AG10803 (cell line): ENCODE measurements at regions not wholly inside any gene's neighbourhood (a gene's known extent, or its start where the extent isn't known, plus 50 kb on each side); places are given as distances from the start of the nearest gene placed in this dataset.

Source experiments
- DNase-seq: peaks from one replicate; pipeline ENCODE4 v3.0.0; 2010; ENCODE audit warnings: low read depth
- H3K4me3 ChIP-seq: 2 replicates; pipeline ENCODE4 v1.5.1; 2011; ENCODE audit warnings: mild to moderate bottlenecking, low read length, control low read depth
- TF ChIP-seq, protein P1 (sequence below): conservative IDR thresholded peaks from 2 replicates; pipeline ENCODE4 v1.5.1; 2011; ENCODE audit warnings: mild to moderate bottlenecking, low read length, control low read depth, inconsistent platforms

DNA sequence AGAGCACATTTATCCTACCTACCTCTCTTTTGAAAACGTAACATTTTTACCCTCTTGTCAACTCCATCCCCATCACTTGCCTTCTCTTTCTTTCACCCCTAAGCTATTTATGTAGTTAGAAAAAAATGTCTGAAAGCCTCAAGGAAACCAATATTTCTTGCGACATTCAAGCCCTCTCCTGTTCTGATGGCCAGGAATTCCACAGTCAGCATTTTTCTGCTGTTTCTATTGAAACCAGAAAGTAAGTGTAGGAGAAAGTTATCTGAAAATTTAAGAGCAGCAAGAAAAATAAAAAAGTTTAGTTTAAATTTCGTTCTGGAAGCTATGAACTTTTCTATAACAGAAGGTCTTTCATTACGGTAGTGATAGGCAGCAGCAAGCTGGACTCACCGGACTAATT lies 247.6 kb upstream of the PBX1 start:
- peak; percentile 28 for DNase-seq
- TF ChIP-seq, protein P1, sequence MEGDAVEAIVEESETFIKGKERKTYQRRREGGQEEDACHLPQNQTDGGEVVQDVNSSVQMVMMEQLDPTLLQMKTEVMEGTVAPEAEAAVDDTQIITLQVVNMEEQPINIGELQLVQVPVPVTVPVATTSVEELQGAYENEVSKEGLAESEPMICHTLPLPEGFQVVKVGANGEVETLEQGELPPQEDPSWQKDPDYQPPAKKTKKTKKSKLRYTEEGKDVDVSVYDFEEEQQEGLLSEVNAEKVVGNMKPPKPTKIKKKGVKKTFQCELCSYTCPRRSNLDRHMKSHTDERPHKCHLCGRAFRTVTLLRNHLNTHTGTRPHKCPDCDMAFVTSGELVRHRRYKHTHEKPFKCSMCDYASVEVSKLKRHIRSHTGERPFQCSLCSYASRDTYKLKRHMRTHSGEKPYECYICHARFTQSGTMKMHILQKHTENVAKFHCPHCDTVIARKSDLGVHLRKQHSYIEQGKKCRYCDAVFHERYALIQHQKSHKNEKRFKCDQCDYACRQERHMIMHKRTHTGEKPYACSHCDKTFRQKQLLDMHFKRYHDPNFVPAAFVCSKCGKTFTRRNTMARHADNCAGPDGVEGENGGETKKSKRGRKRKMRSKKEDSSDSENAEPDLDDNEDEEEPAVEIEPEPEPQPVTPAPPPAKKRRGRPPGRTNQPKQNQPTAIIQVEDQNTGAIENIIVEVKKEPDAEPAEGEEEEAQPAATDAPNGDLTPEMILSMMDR, result no peak
- H3K4me3 ChIP-seq, result no peak overlapping the region

- peak overlapping the region; percentile 52 for H3K4me3 ChIP-seq
- TF ChIP-seq, protein P1, result no peak
Observed at GRCh38 chr1:164320790-164321731, 237.9 kb upstream of the PBX1 start.

GRCh38 chr1:164325786-164326185 lies 233.2 kb upstream of the PBX1 start:
- TF ChIP-seq, protein P1, result no peak
- no peak for DNase-seq
- H3K4me3 ChIP-seq, result no peak overlapping the region

More at GRCh38 chr1:164320790-164321731, 237.9 kb upstream of the PBX1 start:
- DNase-seq, result peak; percentile 13

GRCh38 chr1:164333387-164333786 lies 225.6 kb upstream of the PBX1 start:
- H3K4me3 ChIP-seq, result no peak overlapping the region
- TF ChIP-seq, protein P1, result no peak
- no peak for DNase-seq

GRCh38 chr1:164337394-164337793 lies 221.6 kb upstream of the PBX1 start:
- TF ChIP-seq, protein P1, result no peak
- no peak overlapping the region for H3K4me3 ChIP-seq
- DNase-seq, result no peak

GRCh38 chr1:164337885-164338284 lies 221.1 kb upstream of the PBX1 start:
- no peak overlapping the region for H3K4me3 ChIP-seq
- DNase-seq, result no peak
- TF ChIP-seq, protein P1, result no peak

DNA sequence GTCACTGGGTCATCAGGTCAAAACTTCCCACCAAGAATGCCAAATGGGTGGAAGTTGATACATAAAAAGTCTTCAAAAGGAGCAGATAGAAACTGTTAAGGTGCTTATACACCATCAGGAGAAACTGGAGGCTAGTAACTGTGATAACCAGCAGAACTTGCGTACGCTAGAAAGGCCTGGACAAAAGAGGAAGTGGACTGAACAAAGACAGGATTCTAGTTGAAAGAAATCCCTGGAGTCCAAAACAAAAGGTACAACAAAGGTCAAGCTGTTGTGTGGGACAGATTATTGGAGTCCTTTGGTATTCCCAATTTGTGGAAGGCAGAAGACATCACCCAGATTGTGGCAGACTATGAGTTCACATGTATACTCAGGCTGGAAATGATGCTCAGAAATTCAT lies 215.8 kb upstream of the PBX1 start:
- no peak overlapping the region for H3K4me3 ChIP-seq
- DNase-seq, result no peak
- TF ChIP-seq, protein P1, result no peak
